Choroid plexus epithelial cell (primary cell): ENCODE measurements at regions not wholly inside any gene's neighbourhood (a gene's known extent, or its start where the extent isn't known, plus 50 kb on each side); places are given as distances from the start of the nearest gene placed in this dataset.

ENCODE experiments used
- DNase-seq: peaks from one replicate; pipeline ENCODE4 v3.0.0-alpha.2; 2010; ENCODE audit warnings: low read depth
- H3K4me3 ChIP-seq: 2 replicates; pipeline ENCODE4 v1.5.1; 2011; ENCODE audit warnings: low read depth, mild to moderate bottlenecking, control low read depth, low read length, moderate library complexity
- TF ChIP-seq, protein P1 (sequence below): conservative IDR thresholded peaks from 2 replicates; pipeline ENCODE4 v1.5.1; 2011; ENCODE audit warnings: low read depth, mild to moderate bottlenecking, control low read depth, inconsistent platforms, low read length, moderate library complexity

DNA sequence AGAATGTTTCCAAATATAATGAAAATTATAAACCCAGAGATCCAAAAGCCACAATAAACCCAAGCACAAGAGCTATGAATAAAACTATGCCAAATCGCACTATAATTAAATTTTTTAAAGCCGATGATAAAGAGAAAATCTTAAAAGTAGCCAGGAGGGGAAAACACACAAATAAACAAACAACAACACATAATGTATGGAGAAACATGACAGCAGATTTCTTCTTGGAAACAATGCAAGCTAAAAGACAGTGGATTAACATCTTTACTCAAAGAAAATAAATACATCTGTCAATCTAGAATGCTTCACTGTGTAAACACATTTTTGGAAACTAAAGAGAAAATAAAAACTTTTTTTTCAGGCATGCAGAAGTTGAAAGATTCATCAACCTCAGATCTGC is 53.0 kb upstream of the SMOX start:
- TF ChIP-seq, protein P1, sequence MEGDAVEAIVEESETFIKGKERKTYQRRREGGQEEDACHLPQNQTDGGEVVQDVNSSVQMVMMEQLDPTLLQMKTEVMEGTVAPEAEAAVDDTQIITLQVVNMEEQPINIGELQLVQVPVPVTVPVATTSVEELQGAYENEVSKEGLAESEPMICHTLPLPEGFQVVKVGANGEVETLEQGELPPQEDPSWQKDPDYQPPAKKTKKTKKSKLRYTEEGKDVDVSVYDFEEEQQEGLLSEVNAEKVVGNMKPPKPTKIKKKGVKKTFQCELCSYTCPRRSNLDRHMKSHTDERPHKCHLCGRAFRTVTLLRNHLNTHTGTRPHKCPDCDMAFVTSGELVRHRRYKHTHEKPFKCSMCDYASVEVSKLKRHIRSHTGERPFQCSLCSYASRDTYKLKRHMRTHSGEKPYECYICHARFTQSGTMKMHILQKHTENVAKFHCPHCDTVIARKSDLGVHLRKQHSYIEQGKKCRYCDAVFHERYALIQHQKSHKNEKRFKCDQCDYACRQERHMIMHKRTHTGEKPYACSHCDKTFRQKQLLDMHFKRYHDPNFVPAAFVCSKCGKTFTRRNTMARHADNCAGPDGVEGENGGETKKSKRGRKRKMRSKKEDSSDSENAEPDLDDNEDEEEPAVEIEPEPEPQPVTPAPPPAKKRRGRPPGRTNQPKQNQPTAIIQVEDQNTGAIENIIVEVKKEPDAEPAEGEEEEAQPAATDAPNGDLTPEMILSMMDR, result no peak
- no peak overlapping the region for H3K4me3 ChIP-seq
- no peak for DNase-seq

DNA sequence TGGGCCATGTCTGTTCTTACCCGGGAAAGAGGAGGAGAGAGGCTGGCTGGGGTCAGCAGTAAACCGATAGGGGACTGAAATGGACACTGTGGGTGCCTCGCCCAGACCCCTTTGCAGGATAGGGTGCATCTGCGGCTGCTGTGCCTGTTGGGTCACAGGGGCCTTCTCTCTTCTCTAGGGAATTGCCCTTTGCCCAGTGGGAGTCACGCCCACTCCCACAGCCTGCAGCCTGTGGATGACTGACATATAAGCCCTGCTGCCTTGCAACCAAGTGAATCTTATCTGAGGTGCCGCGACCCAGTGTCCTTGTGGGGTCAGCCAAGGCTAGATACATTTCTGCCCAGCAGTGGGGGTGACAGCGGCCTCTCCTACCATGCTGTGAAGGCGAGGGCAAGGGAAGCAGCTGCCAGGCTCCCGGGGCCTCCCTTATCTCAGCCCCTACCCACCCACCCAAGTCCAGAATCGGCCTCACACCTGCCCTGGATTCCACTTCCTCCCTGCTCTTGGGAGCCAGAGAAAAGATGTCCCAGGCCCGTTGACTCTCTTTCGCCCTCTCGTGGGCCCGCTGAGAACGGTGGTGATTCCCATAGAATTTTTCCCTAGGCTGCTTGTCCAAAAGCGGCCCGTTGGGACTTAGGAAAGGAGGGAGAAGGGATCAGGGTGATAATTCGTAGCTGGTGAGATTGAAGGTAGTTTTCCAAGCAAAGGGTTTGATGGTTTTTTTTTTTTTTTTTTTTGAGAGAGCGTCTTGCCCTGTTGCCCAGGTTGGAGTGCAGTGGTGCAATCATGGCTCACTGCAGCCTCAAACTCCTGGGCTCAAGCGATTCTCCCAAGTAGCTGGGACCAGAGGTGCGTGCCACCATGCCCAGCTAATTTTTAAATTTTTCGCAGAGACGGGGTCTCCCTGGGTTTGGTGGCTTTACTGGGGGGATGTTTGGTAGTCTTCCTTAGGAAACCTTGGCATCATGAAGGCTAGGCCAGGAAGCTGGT is 56.8 kb upstream of the SMOX start:
- DNase-seq, result peak; percentile 65
- TF ChIP-seq, protein P1, result peak; percentile 86
- H3K4me3 ChIP-seq, result no peak overlapping the region

DNA sequence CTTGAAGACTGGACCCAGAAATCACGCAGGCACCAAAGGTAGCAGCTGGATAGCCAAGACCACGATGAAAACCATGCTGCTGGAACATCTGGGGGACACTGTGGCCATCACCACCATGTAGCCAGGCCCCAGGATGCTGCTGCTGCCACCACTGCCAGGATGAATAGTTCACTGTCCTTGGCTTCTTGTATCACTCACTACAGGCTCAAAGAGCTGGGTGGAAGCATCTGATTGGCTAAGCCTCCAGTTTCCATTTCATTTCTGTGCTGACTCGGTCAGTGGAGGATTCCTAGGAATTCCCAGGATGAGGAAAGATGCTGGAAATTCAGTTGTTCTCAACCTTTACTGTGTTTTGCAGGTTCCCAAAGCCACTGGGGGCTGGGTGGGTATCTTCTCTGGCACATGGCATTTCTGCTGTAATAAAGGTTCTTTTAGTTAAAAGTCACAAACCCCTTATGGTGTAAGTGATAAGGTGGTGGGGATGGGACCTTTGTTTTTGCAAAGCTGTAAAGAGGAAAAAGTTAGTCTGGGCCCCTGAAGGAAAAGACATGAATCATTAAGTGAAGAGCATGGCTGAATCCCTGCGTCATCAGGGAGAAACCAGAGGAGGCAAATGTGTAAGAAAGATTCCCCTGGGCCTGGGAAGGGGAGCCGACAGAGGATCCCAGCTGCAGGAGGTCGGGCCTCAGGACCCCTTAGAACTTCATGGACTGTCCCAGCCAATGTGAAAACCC is 57.7 kb upstream of the SMOX start:
- TF ChIP-seq, protein P1, result no peak
- H3K4me3 ChIP-seq, result no peak overlapping the region
- DNase-seq, result peak; percentile 89

DNA sequence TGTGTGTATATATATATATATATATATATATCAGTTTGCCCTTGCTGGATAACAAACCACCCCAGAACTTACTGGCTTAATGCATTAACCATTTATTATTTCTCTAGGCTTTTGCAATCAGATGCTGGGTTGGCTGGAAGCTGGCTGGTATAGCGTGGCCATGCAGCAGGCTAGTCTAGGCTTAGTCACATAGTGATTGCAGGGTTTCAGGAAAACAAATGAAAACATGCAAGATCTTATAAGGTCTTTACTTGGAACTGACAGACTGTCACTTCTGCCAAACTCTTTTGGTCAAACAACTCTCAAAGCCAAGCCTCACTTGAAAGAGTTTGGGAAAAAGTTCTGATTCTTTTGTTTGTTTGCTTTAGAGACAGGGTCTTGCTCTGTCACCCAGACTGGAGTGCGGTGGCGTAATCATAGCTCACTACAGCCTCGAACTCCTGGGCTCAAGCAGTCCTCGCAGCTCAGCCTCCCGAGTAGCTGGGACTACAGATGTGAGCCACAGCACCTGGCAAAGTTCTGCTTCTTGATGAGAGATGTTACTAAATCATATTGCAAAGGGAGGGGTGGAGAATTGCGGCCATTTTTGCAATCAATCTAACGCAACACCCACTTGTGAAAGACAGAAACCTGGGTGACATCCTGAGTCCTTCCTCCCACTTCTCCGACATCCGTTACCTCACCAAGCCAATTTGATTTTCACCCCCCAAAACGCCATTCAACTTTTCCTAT is 58.7 kb upstream of the SMOX start:
- DNase-seq, result peak; percentile 40
- no peak overlapping the region for H3K4me3 ChIP-seq
- TF ChIP-seq, protein P1, result no peak

DNA sequence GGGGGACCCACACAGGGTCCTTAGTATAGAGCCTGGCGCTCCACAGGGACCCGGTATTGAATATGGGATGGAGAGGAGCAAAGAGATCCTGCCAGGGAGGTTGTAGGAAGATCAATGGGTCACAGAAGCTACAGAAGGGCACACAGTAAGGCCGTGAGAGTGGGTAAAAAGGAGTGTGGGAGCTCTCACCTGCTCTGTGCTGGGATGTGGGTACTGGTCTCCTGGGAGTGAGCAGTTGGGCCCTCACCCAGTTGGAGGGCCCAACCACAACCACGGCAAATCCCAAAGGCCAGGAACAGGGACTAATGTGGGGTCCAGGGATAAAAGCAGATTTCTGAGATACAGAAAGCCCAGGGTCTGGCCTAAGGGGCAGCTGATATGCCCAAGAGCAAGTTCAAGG is 59.9 kb upstream of the SMOX start:
- no peak for DNase-seq
- TF ChIP-seq, protein P1, result no peak
- H3K4me3 ChIP-seq, result no peak overlapping the region

DNA sequence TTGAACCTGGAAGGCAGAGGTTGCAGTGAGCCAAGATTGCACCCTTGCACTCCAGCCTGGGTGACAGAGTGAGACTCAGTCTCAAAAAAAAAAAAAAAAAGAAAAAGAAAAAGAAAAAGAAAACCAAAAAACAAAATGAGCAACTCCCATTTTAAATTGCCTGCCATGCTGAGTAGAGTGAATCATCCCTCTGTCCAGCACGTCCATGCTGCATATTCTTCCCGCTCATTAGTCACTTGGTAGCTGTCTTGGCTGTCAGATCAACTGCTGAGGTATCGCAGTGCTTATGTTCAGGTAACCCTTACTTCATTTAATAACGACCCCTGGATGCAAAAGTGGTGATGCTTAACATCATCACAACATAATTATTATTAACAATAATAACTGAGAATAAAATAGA is 60.7 kb upstream of the SMOX start:
- DNase-seq, result peak; percentile 67
- TF ChIP-seq, protein P1, result no peak
- H3K4me3 ChIP-seq, result no peak overlapping the region
